Panc1 (cell line): ENCODE measurements at regions not wholly inside any gene's neighbourhood (a gene's known extent, or its start where the extent isn't known, plus 50 kb on each side); places are given as distances from the start of the nearest gene placed in this dataset.

Experiments used
- ATAC-seq: fragments of 200-7000 bp; cut with Tn5 transposase; 2 replicates; pipeline ENCODE4 v1.9.1; 2020; ENCODE audit warnings: mild to moderate bottlenecking, moderate library complexity
- BruUV-seq: library from RNA; stranded (reverse); fragments of 400-500 nt; replicated peaks from 2 replicates; lab custom pipeline; 2021; lab: Mats Ljungman, UMichigan
- CTCF ChIA-PET: fragments of 300-600 bp; sonication (Branson Sonifier 250); formaldehyde crosslinking; loops from one replicate; lab custom pipeline; 2022; ENCODE audit warnings: antibody characterized with exemption; lab: Charles Lee
- POLR2A ChIA-PET: fragments of 300-600 bp; sonication (Branson Sonifier 250); formaldehyde crosslinking; loops from one replicate; lab custom pipeline; 2022; ENCODE audit warnings: antibody characterized with exemption; lab: Charles Lee
- DNase-seq: peaks from one replicate; pipeline ENCODE4 v3.0.0-alpha.2; 2010; ENCODE audit warnings: low read depth, low spot score
- H3K27ac ChIP-seq: 2 replicates; pipeline ENCODE4 v1.5.1; 2011; ENCODE audit warnings: mild to moderate bottlenecking, low read length, inconsistent platforms
- H3K27me3 ChIP-seq: fragments of 200-500 bp; sonication (Bioruptor generic); 2 replicates; pipeline ENCODE4 v1.6.0; 2014; ENCODE audit warnings: low read length, inconsistent platforms; ENCODE audit not compliant: control insufficient read depth, insufficient read depth
- H3K36me3 ChIP-seq: fragments of 200-500 bp; sonication (Bioruptor generic); 2 replicates; pipeline ENCODE4 v1.5.1; 2014; ENCODE audit warnings: inconsistent platforms, mild to moderate bottlenecking, low read length, moderate library complexity; ENCODE audit not compliant: control insufficient read depth, insufficient read depth
- H3K4me1 ChIP-seq: 2 replicates; pipeline ENCODE4 v1.5.1; 2011; ENCODE audit warnings: inconsistent platforms, mild to moderate bottlenecking, low read length, moderate library complexity; ENCODE audit not compliant: control insufficient read depth, insufficient read depth
- H3K4me3 ChIP-seq, 2 experiments: 2 replicates each; pipeline ENCODE4 v1.5.1; 2011 to 2012; ENCODE audit warnings: low read depth in 2 of 2, low read length in 2 of 2, mild to moderate bottlenecking in 2 of 2, inconsistent platforms in 1 of 2, moderate library complexity in 1 of 2
- H3K9me3 ChIP-seq: fragments of 200-500 bp; sonication (Bioruptor generic); 2 replicates; pipeline ENCODE4 v1.5.1; 2014; ENCODE audit warnings: low read depth, mild to moderate bottlenecking, inconsistent platforms, low read length, moderate library complexity; ENCODE audit not compliant: control insufficient read depth, insufficient read depth
- POLR2AphosphoS5 ChIP-seq: IDR thresholded peaks from 2 replicates; pipeline ENCODE4 v1.6.1; 2012; ENCODE audit warnings: mild to moderate bottlenecking, low read depth, low read length, moderate library complexity
- SIN3A ChIP-seq: IDR thresholded peaks from 2 replicates; pipeline ENCODE4 v1.6.1; 2012; ENCODE audit warnings: low read depth, mild to moderate bottlenecking, low read length, moderate library complexity, borderline replicate concordance; ENCODE audit not compliant: insufficient read depth
- TCF7L2 ChIP-seq: IDR thresholded peaks from 2 replicates; pipeline ENCODE4 v1.6.1; 2011; ENCODE audit warnings: mild to moderate bottlenecking, low read depth, low read length, inconsistent platforms
- in situ Hi-C: cut with HindIII; loops from 2 replicates; pipeline ENCODE4 v1.10.0; 2016; ENCODE audit warnings: low sequenced_read_pairs, low pct_unique_long_range_greater_than_20kb
- intact Hi-C: fragments of 100-400 bp; cut with micrococcal nuclease; formaldehyde crosslinking; loops from one replicate; pipeline ENCODE4 v1.10.0; 2022; ENCODE audit not compliant: unreplicated experiment
- TF ChIP-seq, protein P1 (sequence below), 2 experiments: IDR thresholded peaks; 2 replicates each; pipeline ENCODE4 v1.6.1; 2011 to 2012; ENCODE audit warnings: low read depth in 2 of 2, control low read depth in 1 of 2, low read length in 1 of 2, mild to moderate bottlenecking in 1 of 2, moderate library complexity in 1 of 2; ENCODE audit not compliant: insufficient read depth in 1 of 2
- TF ChIP-seq, protein P2 (sequence below): fragments of 450-650 bp; IDR thresholded peaks from 2 replicates; pipeline ENCODE4 v1.5.1; 2017; ENCODE audit warnings: mild to moderate bottlenecking

DNA sequence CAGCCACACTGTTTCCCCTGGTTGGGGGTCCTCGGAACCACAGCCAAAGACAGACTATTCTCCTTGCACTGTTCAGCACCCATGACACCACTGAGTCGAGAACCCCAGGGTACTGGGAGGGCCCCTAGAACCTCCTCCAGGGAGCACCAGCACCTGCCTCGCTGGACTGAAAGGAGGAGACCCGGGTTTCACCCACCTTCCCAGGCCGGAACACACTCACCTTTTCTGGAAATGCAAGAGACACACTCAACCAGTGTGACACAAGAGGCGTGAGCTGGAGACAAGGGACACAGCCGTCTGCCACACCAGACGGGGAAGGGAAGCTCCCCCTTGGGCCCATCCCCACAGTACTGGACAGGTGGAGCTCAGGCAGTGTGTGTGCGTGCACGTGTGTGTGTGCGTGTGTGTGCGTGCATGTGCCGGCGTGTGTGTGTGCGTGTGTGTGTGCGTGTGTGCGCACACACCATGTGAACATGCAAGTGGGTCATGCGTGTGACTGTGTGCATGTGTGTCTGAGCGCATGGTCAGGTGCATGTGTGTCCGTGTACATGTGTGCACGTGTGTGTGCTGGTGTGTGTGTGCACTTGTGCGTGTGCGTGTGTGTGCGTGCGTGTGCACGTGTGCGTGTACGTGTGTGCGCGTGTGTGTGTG lies 128.8 kb upstream of the NKX1-1 start:
- Histone ChIP-seq H3K27me3 (no peaks in the 10 kb centered on the region), H3K9me3 (no peaks in the 10 kb centered on the region), H3K36me3 (no peaks in the 10 kb centered on the region), H3K4me3 (no peak overlapping the region), H3K27ac (no peak overlapping the region), H3K4me1 (no peaks in the 10 kb centered on the region)
- POLR2A ChIA-PET = no interaction called here
- in situ Hi-C loops (no loop called here), intact Hi-C loops (no loop called here)
- CTCF ChIA-PET = interaction anchor here (0.7 kb wide), 1 partner anchor 94 kb away, joined by 9 read pairs; no protein-coding TSS in a partner anchor
- no peak for ATAC-seq
- no peak for DNase-seq
- TF ChIP-seq POLR2AphosphoS5 (no peak), TCF7L2 (no peak), SIN3A (no peak)
- TF ChIP-seq, protein P1, sequence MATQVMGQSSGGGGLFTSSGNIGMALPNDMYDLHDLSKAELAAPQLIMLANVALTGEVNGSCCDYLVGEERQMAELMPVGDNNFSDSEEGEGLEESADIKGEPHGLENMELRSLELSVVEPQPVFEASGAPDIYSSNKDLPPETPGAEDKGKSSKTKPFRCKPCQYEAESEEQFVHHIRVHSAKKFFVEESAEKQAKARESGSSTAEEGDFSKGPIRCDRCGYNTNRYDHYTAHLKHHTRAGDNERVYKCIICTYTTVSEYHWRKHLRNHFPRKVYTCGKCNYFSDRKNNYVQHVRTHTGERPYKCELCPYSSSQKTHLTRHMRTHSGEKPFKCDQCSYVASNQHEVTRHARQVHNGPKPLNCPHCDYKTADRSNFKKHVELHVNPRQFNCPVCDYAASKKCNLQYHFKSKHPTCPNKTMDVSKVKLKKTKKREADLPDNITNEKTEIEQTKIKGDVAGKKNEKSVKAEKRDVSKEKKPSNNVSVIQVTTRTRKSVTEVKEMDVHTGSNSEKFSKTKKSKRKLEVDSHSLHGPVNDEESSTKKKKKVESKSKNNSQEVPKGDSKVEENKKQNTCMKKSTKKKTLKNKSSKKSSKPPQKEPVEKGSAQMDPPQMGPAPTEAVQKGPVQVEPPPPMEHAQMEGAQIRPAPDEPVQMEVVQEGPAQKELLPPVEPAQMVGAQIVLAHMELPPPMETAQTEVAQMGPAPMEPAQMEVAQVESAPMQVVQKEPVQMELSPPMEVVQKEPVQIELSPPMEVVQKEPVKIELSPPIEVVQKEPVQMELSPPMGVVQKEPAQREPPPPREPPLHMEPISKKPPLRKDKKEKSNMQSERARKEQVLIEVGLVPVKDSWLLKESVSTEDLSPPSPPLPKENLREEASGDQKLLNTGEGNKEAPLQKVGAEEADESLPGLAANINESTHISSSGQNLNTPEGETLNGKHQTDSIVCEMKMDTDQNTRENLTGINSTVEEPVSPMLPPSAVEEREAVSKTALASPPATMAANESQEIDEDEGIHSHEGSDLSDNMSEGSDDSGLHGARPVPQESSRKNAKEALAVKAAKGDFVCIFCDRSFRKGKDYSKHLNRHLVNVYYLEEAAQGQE (IDR thresholded peaks at IDR 0.05; ENCODE audit: insufficient read depth in 1 of 2, low read depth in 2 of 2, low read length in 1 of 2) = no peak
- TF ChIP-seq, protein P2, sequence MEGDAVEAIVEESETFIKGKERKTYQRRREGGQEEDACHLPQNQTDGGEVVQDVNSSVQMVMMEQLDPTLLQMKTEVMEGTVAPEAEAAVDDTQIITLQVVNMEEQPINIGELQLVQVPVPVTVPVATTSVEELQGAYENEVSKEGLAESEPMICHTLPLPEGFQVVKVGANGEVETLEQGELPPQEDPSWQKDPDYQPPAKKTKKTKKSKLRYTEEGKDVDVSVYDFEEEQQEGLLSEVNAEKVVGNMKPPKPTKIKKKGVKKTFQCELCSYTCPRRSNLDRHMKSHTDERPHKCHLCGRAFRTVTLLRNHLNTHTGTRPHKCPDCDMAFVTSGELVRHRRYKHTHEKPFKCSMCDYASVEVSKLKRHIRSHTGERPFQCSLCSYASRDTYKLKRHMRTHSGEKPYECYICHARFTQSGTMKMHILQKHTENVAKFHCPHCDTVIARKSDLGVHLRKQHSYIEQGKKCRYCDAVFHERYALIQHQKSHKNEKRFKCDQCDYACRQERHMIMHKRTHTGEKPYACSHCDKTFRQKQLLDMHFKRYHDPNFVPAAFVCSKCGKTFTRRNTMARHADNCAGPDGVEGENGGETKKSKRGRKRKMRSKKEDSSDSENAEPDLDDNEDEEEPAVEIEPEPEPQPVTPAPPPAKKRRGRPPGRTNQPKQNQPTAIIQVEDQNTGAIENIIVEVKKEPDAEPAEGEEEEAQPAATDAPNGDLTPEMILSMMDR = no peak
- BruUV-seq = no TSS peak

DNA sequence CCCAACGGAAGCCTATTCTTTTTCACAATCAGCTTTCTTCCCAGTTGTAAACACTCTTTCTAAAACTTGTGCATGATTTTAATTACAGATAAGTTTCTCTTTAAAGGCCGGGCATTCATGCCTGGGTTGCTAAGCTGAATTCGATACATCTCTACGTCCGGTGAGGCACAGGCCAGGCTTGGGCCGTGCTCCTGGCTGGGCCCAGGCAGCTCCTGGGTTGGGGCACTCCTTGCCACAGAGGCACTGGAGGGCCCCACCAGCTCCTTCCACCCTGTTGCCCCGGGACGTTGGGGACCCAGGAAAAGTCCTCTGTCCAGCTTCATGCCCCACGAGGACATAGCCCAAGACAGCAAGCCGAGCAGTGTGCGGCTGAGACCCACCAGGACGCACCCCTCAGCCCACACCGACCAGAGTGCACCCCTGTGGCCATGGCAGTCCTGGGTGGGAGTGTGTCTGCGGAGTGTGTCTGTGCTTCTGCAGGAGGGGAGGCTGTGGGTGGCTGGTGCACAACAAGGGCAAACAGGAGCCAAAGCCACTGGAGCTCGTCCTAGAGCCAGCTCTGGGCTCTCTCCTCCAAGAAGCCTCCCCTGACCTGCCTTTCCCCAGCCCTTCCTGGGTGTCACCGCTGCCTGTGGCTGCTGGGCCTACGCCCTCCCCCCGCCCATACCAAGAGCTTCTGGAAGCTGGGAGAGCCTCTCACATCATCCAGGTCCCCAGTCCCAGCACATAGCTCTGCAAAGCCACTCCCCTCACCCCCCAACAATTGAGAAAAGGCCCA lies 128.0 kb upstream of the NKX1-1 start:
- H3K27me3 ChIP-seq = no peaks in the 10 kb centered on the region
- TF ChIP-seq, protein P2 = no peak
- TF ChIP-seq, protein P1 (IDR thresholded peaks at IDR 0.05; ENCODE audit: insufficient read depth in 1 of 2, low read depth in 2 of 2, low read length in 1 of 2) = no peak
- TF ChIP-seq POLR2AphosphoS5 = no peak
- no peak for TF ChIP-seq TCF7L2
- no peak for TF ChIP-seq SIN3A
- no peak; the same call in 1 of the 2 replicates for ATAC-seq
- H3K4me1 ChIP-seq = no peaks in the 10 kb centered on the region
- H3K27ac ChIP-seq = no peak overlapping the region
- no peaks in the 10 kb centered on the region for H3K9me3 ChIP-seq
- no peak overlapping the region for H3K4me3 ChIP-seq
- intact Hi-C loops (no loop called here), in situ Hi-C loops (no loop called here)
- BruUV-seq = no TSS peak
- ChIA-PET POLR2A (interaction anchor here (0.5 kb wide), 1 partner anchor 384 kb away, joined by 3 read pairs; no protein-coding TSS in a partner anchor), CTCF (interaction anchor here (0.7 kb wide), 1 partner anchor 95 kb away, joined by 9 read pairs; no protein-coding TSS in a partner anchor)
- H3K36me3 ChIP-seq = no peaks in the 10 kb centered on the region
- DNase-seq = no peak
